Heart left ventricle (tissue), 16 donors: ENCODE measurements at regions not wholly inside any gene's neighbourhood (a gene's known extent, or its start where the extent isn't known, plus 50 kb on each side); places are given as distances from the start of the nearest gene placed in this dataset.

ENCODE experiments used
- ATAC-seq, 4 donors: fragments of 200-7000 bp; cut with Tn5 transposase; one replicate each; pipeline ENCODE4 v1.9.1; 2020 to 2022; ENCODE audit warnings: moderate library complexity in 4 of 4, mild to moderate bottlenecking in 3 of 4, moderate number of reproducible peaks in 1 of 4
- DNase-seq, 5 donors: peaks; one replicate each; pipeline ENCODE4 v3.0.0-alpha.2; 2020
- H3K27ac ChIP-seq, 12 donors: fragments of 200-600 bp; sonication (generic) in 4 of 12; one replicate each; pipeline versions ENCODE4 v1.5.0 to v1.8.0; 2016 to 2022; ENCODE audit warnings: mild to moderate bottlenecking in 2 of 12
- H3K27me3 ChIP-seq, 9 donors: fragments of 200-600 bp; sonication (generic) in 2 of 9; one replicate each; pipeline versions ENCODE4 v1.5.1 to v1.8.0; 2016 to 2022; ENCODE audit warnings: mild to moderate bottlenecking in 3 of 9
- H3K36me3 ChIP-seq, 9 donors: fragments of 200-600 bp; sonication (generic) in 2 of 9; one replicate each; pipeline versions ENCODE4 v1.5.0 to v1.8.0; 2018 to 2022; ENCODE audit warnings: mild to moderate bottlenecking in 2 of 9
- H3K4me1 ChIP-seq, 12 donors: fragments of 200-600 bp; sonication (generic) in 4 of 12; one replicate each; pipeline versions ENCODE4 v1.5.0 to v1.8.0; 2016 to 2022; ENCODE audit warnings: mild to moderate bottlenecking in 3 of 12
- H3K4me3 ChIP-seq, 12 donors: fragments of 200-600 bp; sonication (generic) in 4 of 12; one replicate each; pipeline versions ENCODE4 v1.5.0 to v1.8.0; 2017 to 2022; ENCODE audit warnings: mild to moderate bottlenecking in 9 of 12, moderate library complexity in 4 of 12
- H3K9me3 ChIP-seq, 12 donors: fragments of 200-600 bp; sonication (generic) in 4 of 12; one replicate each; pipeline versions ENCODE4 v1.5.0 to v1.8.0; 2016 to 2022; ENCODE audit warnings: mild to moderate bottlenecking in 1 of 12
- CTCF ChIP-seq, 12 donors: fragments of 200-600 bp; sonication (generic) in 4 of 12; IDR thresholded peaks; one replicate each; pipeline versions ENCODE4 v1.5.0 to v1.8.0; 2018 to 2022; ENCODE audit warnings: antibody characterized with exemption in 12 of 12, mild to moderate bottlenecking in 5 of 12
- POLR2A ChIP-seq, 2 donors: fragments of 450-650 bp; IDR thresholded peaks; one replicate each; pipeline ENCODE4 v1.6.1; 2017; ENCODE audit warnings: antibody characterized with exemption in 2 of 2, mild to moderate bottlenecking in 2 of 2, moderate library complexity in 2 of 2
- WGBS, 4 donors: extraction: QIAGEN DNeasy Blood & Tissue Kit in 2 of 4; methylation state at CpG; one replicate each; pipeline versions ENCODE4 v1.1.5 to v1.1.7; 2013 to 2018; 5-methylcytosine and 5-hydroxymethylcytosine counted together
- intact Hi-C, 10 donors: fragments of 100-400 bp; cut with DNase I; formaldehyde crosslinking; loops; one replicate each; pipeline versions ENCODE4 v1.11.1 to v1.14.2; 2022
- donor health status: ischemic (EF 13 %, LVEDD 7.1; RV severe dilation, severe dysfunction).
- donor health status: healthy with polysubstance abuse.
- donor health status: DM: no; HTN: yes; CAD: no.
- donor health status: DM: no; HTN: no; CAD: no.
- donor health status: ischemic (EF 25% LVEDD 6.9; RV normal size, moderate dysfunction).
- donor health status: ischemic (EF 25% LVEDD 5.7; RV mildly dilated, moderate dysfunction).
- donor health status: healthy.
- donor health status: DM: yes; HTN: yes; CAD: no.
- donor health status: ischemic (EF 35%, LVEDD 5.7; RV mildly dilated, moderate dysfunction).
- donor health status: nonischemic (EF 11% LVEDD 7.7; RV severe dilation, severe dysfunction).
- donor health status: DM: yes; HTN: yes; CAD: no.
- donor health status: PGD.
- donor health status: ischemic (EF 29% LVEDD 5.4; RV normal size, mild dysfunction).
- donor health status: nonischemic (EF 23%, LVEDD 6.1; RV moderate dilation, normal function).

- Histone ChIP-seq H3K36me3 (no peaks in the 10 kb centered on the region), H3K9me3 (no peaks in the 10 kb centered on the region), H3K4me1 (no peaks in the 10 kb centered on the region), H3K27me3 (peaks cover 0 to 16% (median 0%) of the 10 kb centered on the region in 9 donors), H3K4me3 (no peak overlapping the region), H3K27ac (no peak overlapping the region)
- no peak for ATAC-seq
- 73 to 84% (median 75%) methylated on average over 2 of the region's 2 CpGs for WGBS, 4 donors
- TF ChIP-seq POLR2A (IDR thresholded peaks at IDR 0.05) = no peak
- intact Hi-C loops = no loop called here
- no peak for DNase-seq
Observed at GRCh38 chr20:22370137-22370536, 214.2 kb downstream of the FOXA2 start.

GRCh38 chr20:22369100-22369499 lies 215.3 kb downstream of the FOXA2 start:
- TF ChIP-seq CTCF (IDR thresholded peaks at IDR 0.05) = no peak
- TF ChIP-seq POLR2A (IDR thresholded peaks at IDR 0.05) = no peak
- intact Hi-C loops = no loop called here
- WGBS, 4 donors = 68 to 77% (median 69%) methylated on average over 3 of the region's 3 CpGs

GRCh38 chr20:22368235-22368634 lies 216.1 kb downstream of the FOXA2 start:
- 77 to 86% (median 80%) methylated on average over 4 of the region's 4 CpGs for WGBS, 4 donors
- H3K27me3 ChIP-seq = peaks cover 0 to 16% (median 0%) of the 10 kb centered on the region in 9 donors
- TF ChIP-seq POLR2A (IDR thresholded peaks at IDR 0.05) (no peak), CTCF (IDR thresholded peaks at IDR 0.05) (no peak)
- peaks cover 0 to 8% (median 0%) of the 10 kb centered on the region in 12 donors for H3K9me3 ChIP-seq
- no peaks in the 10 kb centered on the region for H3K4me1 ChIP-seq
- intact Hi-C loops = no loop called here
- H3K4me3 ChIP-seq = no peak overlapping the region
- ATAC-seq = no peak
- no peak overlapping the region for H3K27ac ChIP-seq
- no peak for DNase-seq
- no peaks in the 10 kb centered on the region for H3K36me3 ChIP-seq

More at GRCh38 chr20:22369100-22369499, 215.3 kb downstream of the FOXA2 start:
- Histone ChIP-seq H3K27ac (no peak overlapping the region), H3K4me3 (no peak overlapping the region), H3K36me3 (no peaks in the 10 kb centered on the region), H3K4me1 (no peaks in the 10 kb centered on the region), H3K27me3 (peaks cover 0 to 16% (median 0%) of the 10 kb centered on the region in 9 donors), H3K9me3 (peaks cover 0 to under 1% (median 0%) of the 10 kb centered on the region in 12 donors)
- DNase-seq = no peak
- no peak for ATAC-seq

GRCh38 chr20:22366631-22367030 lies 217.7 kb downstream of the FOXA2 start:
- Histone ChIP-seq H3K4me3 (no peak overlapping the region), H3K4me1 (no peaks in the 10 kb centered on the region), H3K9me3 (peaks cover 0 to 22% (median 0%) of the 10 kb centered on the region in 12 donors), H3K36me3 (no peaks in the 10 kb centered on the region), H3K27ac (no peak overlapping the region), H3K27me3 (peaks cover 0 to 8% (median 0%) of the 10 kb centered on the region in 9 donors)
- intact Hi-C loops = no loop called here
- ATAC-seq (no peak), DNase-seq (no peak)
- no peak for TF ChIP-seq POLR2A (IDR thresholded peaks at IDR 0.05)
- TF ChIP-seq CTCF (IDR thresholded peaks at IDR 0.05) = no peak

GRCh38 chr20:22354647-22355046 lies 229.7 kb downstream of the FOXA2 start:
- Histone ChIP-seq H3K36me3 (no peaks in the 10 kb centered on the region), H3K27me3 (peaks cover 0 to 64% (median 12%) of the 10 kb centered on the region in 9 donors), H3K4me3 (no peak overlapping the region), H3K4me1 (no peaks in the 10 kb centered on the region), H3K27ac (no peak overlapping the region), H3K9me3 (peaks cover 0 to 3% (median 0%) of the 10 kb centered on the region in 12 donors)
- ATAC-seq (no peak), DNase-seq (no peak)
- intact Hi-C loops = no loop called here
- 88 to 96% (median 93%) methylated on average over 1 of the region's 1 CpG for WGBS, 4 donors
- no peak for TF ChIP-seq POLR2A (IDR thresholded peaks at IDR 0.05)
- TF ChIP-seq CTCF (IDR thresholded peaks at IDR 0.05) = no peak
